VCaP (cell line): ENCODE measurements at regions not wholly inside any gene's neighbourhood (a gene's known extent, or its start where the extent isn't known, plus 50 kb on each side); places are given as distances from the start of the nearest gene placed in this dataset.
A peak's percentile ranks its signal among the peaks of the same experiment; 100 is the strongest.

Source experiments
- H3K27ac ChIP-seq: fragments of 450-650 bp; 2 replicates; pipeline ENCODE4 v1.5.1; 2017
- CTCF ChIP-seq: fragments of 450-650 bp; conservative IDR thresholded peaks from 2 replicates; pipeline ENCODE4 v1.5.1; 2017; ENCODE audit warnings: mild to moderate bottlenecking, moderate library complexity

- TF ChIP-seq CTCF, result no peak
- no peak overlapping the region for H3K27ac ChIP-seq
These were observed 107.8 kb upstream of the AHI1 start for GRCh38 chr6:135605278-135605790.

- no peak overlapping the region for H3K27ac ChIP-seq
- no peak for TF ChIP-seq CTCF
These were observed 108.9 kb upstream of the AHI1 start for GRCh38 chr6:135606392-135606791.

- TF ChIP-seq CTCF, result no peak
- H3K27ac ChIP-seq, result no peak overlapping the region
These were observed 110.5 kb upstream of the AHI1 start for GRCh38 chr6:135608031-135608430.

- H3K27ac ChIP-seq, result peak overlapping the region; percentile 64
These were observed 112.7 kb upstream of the AHI1 start for GRCh38 chr6:135610192-135610591.

- TF ChIP-seq CTCF, result no peak
- H3K27ac ChIP-seq, result no peak overlapping the region
These were observed 119.1 kb upstream of the AHI1 start for GRCh38 chr6:135616655-135617054.

GRCh38 chr6:135617222-135617621, 119.7 kb upstream of the AHI1 start:
- no peak overlapping the region for H3K27ac ChIP-seq
- TF ChIP-seq CTCF, result no peak

GRCh38 chr6:135622081-135622480, 124.5 kb upstream of the AHI1 start:
- no peak overlapping the region for H3K27ac ChIP-seq
- no peak for TF ChIP-seq CTCF

GRCh38 chr6:135623979-135624378, 126.4 kb upstream of the AHI1 start:
- no peak for TF ChIP-seq CTCF
- H3K27ac ChIP-seq, result no peak overlapping the region
